D721Med (cell line): ENCODE measurements at regions not wholly inside any gene's neighbourhood (a gene's known extent, or its start where the extent isn't known, plus 50 kb on each side); places are given as distances from the start of the nearest gene placed in this dataset.

Experiments
- DNase-seq: peaks from one replicate; pipeline ENCODE4 v3.0.0; 2011; ENCODE audit warnings: low spot score; ENCODE audit not compliant: insufficient read length
- FAIRE-seq: peaks from 2 replicates; lab custom pipeline; 2011; peaks lifted over from hg19 to GRCh38; lab: Jason Lieb, UNC
- CTCF ChIP-seq: IDR thresholded peaks from 2 replicates; pipeline ENCODE4 v1.5.1; 2012; ENCODE audit warnings: mild to moderate bottlenecking, control low read depth; ENCODE audit not compliant: insufficient read depth; ENCODE audit errors: missing control alignments

- no peak for FAIRE-seq
Observed at GRCh38 chr21:20313013-20313412, 685.2 kb upstream of the NCAM2 start.

GRCh38 chr21:20315042-20315441, 683.2 kb upstream of the NCAM2 start:
- no peak for FAIRE-seq
- DNase-seq: no peak
- TF ChIP-seq CTCF: no peak

More at GRCh38 chr21:20313013-20313412, 685.2 kb upstream of the NCAM2 start:
- no peak for TF ChIP-seq CTCF
- no peak for DNase-seq

GRCh38 chr21:20329636-20330035, 668.6 kb upstream of the NCAM2 start:
- FAIRE-seq: no peak
- no peak for TF ChIP-seq CTCF
- DNase-seq: no peak

DNA sequence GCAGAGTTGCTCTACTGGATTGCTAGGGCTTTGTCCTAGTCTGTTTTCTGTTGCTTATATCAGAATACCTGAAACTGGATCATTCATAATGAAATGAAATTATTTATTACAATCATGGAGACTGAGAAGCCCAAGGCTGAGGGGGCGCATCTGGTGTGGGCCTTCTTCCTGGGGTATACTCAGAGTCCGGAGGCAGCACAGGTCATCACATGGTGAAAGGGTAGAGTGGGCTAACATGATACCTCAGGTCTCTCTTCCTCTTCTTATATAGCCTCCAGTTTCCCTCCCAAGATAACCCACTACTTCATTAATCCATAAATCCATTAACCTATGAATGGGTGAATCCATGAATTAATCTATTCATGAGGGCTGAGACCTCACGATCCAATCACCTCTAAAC, 667.6 kb upstream of the NCAM2 start:
- TF ChIP-seq CTCF: no peak
- FAIRE-seq: no peak
- no peak for DNase-seq

DNA sequence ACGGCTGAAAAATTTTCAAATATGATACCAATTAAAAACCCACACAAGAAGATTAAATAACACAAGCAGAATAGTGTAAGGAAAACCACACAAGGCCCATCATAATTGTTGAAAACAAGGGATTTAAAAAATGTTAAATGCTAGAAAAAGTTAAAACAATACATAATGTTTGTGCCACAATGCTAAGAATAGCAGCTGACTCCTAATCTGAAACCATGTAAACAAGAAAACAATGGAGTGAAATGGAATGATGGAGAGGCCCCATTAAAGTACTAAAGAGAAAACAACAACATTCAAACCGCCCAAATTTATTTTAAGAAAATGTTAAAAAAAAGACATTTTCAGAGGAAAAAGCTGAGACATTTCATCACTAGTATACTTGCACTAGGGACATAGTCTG, 663.6 kb upstream of the NCAM2 start:
- DNase-seq: no peak
- FAIRE-seq: no peak
- TF ChIP-seq CTCF: no peak

GRCh38 chr21:20341431-20341830, 656.8 kb upstream of the NCAM2 start:
- no peak for TF ChIP-seq CTCF
- no peak for FAIRE-seq
- no peak for DNase-seq

DNA sequence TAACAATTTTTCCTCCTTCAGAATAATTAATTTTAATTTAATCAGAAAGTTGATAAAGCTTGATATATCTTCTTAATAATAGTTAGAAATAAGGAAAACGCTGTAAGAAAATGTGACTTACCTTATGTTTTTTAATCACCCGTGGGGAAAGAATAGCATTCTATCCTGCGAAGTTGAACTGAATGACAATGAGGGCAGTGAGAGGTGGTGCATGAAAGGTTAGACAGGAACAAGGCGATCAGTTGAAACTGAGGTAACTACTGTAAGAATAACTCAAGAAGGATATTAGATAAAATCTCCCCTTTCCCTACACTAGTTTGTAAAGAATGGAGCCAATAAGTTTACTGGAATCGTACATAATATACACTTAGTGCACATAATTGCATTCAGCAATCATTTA, 655.0 kb upstream of the NCAM2 start:
- no peak for TF ChIP-seq CTCF
- DNase-seq: no peak
- FAIRE-seq: no peak
